Trophoblast cell (in vitro differentiated cells and primary cell): ENCODE measurements at regions not wholly inside any gene's neighbourhood (a gene's known extent, or its start where the extent isn't known, plus 50 kb on each side); places are given as distances from the start of the nearest gene placed in this dataset.

Experiments used
- DNase-seq, 2 donors: peaks; one replicate each; pipeline ENCODE4 v3.0.0-alpha.2; 2016
- H2AFZ ChIP-seq: 2 replicates; pipeline ENCODE4 v1.6.1; 2013; ENCODE audit warnings: low read length, moderate library complexity, mild to moderate bottlenecking; ENCODE audit not compliant: insufficient read depth, poor library complexity
- H2AK5ac ChIP-seq: 2 replicates; pipeline ENCODE4 v1.6.1; 2013; ENCODE audit warnings: mild to moderate bottlenecking, low read length
- H2BK120ac ChIP-seq: 2 replicates; pipeline ENCODE4 v1.6.1; 2013; ENCODE audit warnings: low read length, mild to moderate bottlenecking, moderate library complexity; ENCODE audit not compliant: insufficient read depth, poor library complexity
- H2BK12ac ChIP-seq: 2 replicates; pipeline ENCODE4 v1.6.1; 2013; ENCODE audit warnings: mild to moderate bottlenecking, low read length, moderate library complexity
- H2BK5ac ChIP-seq: 2 replicates; pipeline ENCODE4 v1.6.1; 2013; ENCODE audit warnings: low read length, low read depth, moderate library complexity, mild to moderate bottlenecking; ENCODE audit not compliant: poor library complexity
- H3K14ac ChIP-seq: 2 replicates; pipeline ENCODE4 v1.6.1; 2013; ENCODE audit warnings: mild to moderate bottlenecking, low read length
- H3K18ac ChIP-seq: 2 replicates; pipeline ENCODE4 v1.6.1; 2013; ENCODE audit warnings: mild to moderate bottlenecking, low read length
- H3K23ac ChIP-seq: 2 replicates; pipeline ENCODE4 v1.6.1; 2013; ENCODE audit warnings: low read length
- H3K27ac ChIP-seq: 2 replicates; pipeline ENCODE4 v1.5.1; 2013; ENCODE audit warnings: low read depth, mild to moderate bottlenecking, inconsistent platforms, low read length, moderate library complexity
- H3K27me3 ChIP-seq: 2 replicates; pipeline ENCODE4 v1.6.1; 2013; ENCODE audit warnings: inconsistent platforms, mild to moderate bottlenecking, low read length, moderate library complexity; ENCODE audit not compliant: insufficient read depth
- H3K36me3 ChIP-seq, 2 experiments: 1 replicate in 1 of 2; 2 replicates in 1 of 2; pipeline ENCODE4 v1.6.1; 2013; ENCODE audit warnings: low read length in 2 of 2, mild to moderate bottlenecking in 2 of 2, moderate library complexity in 1 of 2; ENCODE audit not compliant: insufficient read depth in 2 of 2, control insufficient read depth in 1 of 2
- H3K4ac ChIP-seq: 2 replicates; pipeline ENCODE4 v1.6.1; 2013; ENCODE audit warnings: low read depth, mild to moderate bottlenecking, low read length, moderate library complexity
- H3K4me1 ChIP-seq, 2 experiments: 1 replicate in 1 of 2; 2 replicates in 1 of 2; pipeline ENCODE4 v1.6.1; 2013; ENCODE audit warnings: low read length in 2 of 2, mild to moderate bottlenecking in 2 of 2, moderate library complexity in 1 of 2; ENCODE audit not compliant: insufficient read depth in 2 of 2, control insufficient read depth in 1 of 2
- H3K4me2 ChIP-seq: 2 replicates; pipeline ENCODE4 v1.6.1; 2013; ENCODE audit warnings: inconsistent platforms, mild to moderate bottlenecking, low read length, moderate library complexity
- H3K4me3 ChIP-seq: 2 replicates; pipeline ENCODE4 v1.5.1; 2013; ENCODE audit warnings: mild to moderate bottlenecking, low read depth, low read length, inconsistent platforms
- H3K79me1 ChIP-seq: one replicate; pipeline ENCODE4 v1.6.1; 2013; ENCODE audit warnings: low read length
- H3K79me2 ChIP-seq: 2 replicates; pipeline ENCODE4 v1.6.1; 2013; ENCODE audit warnings: low read length, mild to moderate bottlenecking; ENCODE audit not compliant: control insufficient read depth, insufficient read depth, poor library complexity
- H3K9ac ChIP-seq: 2 replicates; pipeline ENCODE4 v1.6.1; 2013; ENCODE audit warnings: mild to moderate bottlenecking, low read length
- H3K9me3 ChIP-seq: 2 replicates; pipeline ENCODE4 v1.6.1; 2013; ENCODE audit warnings: low read depth, mild to moderate bottlenecking, control low read depth, inconsistent platforms, low read length; ENCODE audit not compliant: insufficient read depth
- H4K12ac ChIP-seq: 2 replicates; pipeline ENCODE4 v1.6.1; 2013; ENCODE audit warnings: low read depth, mild to moderate bottlenecking, low read length, moderate library complexity
- H4K8ac ChIP-seq: 2 replicates; pipeline ENCODE4 v1.6.1; 2013; ENCODE audit warnings: low read depth, mild to moderate bottlenecking, low read length, moderate library complexity
- H4K91ac ChIP-seq: one replicate; pipeline ENCODE4 v1.6.1; 2013; ENCODE audit warnings: low read depth, mild to moderate bottlenecking, low read length, moderate library complexity
- WGBS: extraction: QIAGEN DNeasy Blood & Tissue Kit; methylation state at CpG from one replicate; pipeline ENCODE4 v1.1.7; 2013; ENCODE audit warnings: missing lambda C conversion rate; ENCODE audit not compliant: insufficient read length, insufficient coverage; ENCODE audit errors: extremely low coverage; 5-methylcytosine and 5-hydroxymethylcytosine counted together

DNA sequence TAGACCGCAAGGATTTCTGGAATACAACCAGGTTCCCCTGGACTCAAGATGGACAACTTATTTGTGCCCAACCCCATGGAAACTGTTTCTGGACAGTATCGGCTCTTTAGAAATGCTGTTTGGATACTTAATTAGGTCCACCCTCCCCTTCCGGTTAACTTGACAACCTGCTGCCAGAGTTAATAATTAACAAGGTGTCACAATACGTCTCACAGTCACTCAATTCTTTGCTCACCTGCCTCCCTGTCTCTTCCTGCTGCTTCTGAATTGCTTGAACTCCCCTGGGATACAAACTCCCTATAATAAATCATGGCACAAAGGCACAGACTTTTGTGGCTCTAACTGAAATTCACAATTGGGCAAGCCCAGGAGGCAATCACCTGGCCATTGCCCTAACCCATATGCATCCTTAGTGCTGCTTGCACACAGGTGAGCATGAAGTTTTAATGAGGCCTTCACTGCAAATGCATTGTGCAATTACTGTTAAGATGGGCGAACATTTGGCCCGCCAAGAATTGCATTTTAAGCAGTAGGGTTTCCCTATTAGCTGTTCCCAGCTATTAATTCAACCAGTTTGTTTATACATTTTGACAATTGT lies 504.4 kb upstream of the NOX3 start:
- no peak overlapping the region for H3K23ac ChIP-seq
- WGBS, result no CpG with 5 or more reads among the region's 6 CpGs
- no peak overlapping the region for H3K27ac ChIP-seq
- no peak overlapping the region for H2AFZ ChIP-seq
- no peak overlapping the region for H3K4me2 ChIP-seq
- no peak overlapping the region for H3K4ac ChIP-seq
- no peaks in the 10 kb centered on the region for H3K4me1 ChIP-seq
- no peak overlapping the region for H3K4me3 ChIP-seq
- DNase-seq, result no peak
- H2AK5ac ChIP-seq, result no peak overlapping the region
- no peaks in the 10 kb centered on the region for H3K27me3 ChIP-seq
- no peak overlapping the region for H2BK12ac ChIP-seq
- no peaks in the 10 kb centered on the region for H3K9me3 ChIP-seq
- no peaks in the 10 kb centered on the region for H3K36me3 ChIP-seq
- no peak overlapping the region for H4K8ac ChIP-seq
- H2BK5ac ChIP-seq, result no peak overlapping the region
- H3K9ac ChIP-seq, result no peak overlapping the region
- no peak overlapping the region for H3K14ac ChIP-seq
- no peak overlapping the region for H4K12ac ChIP-seq
- H4K91ac ChIP-seq, result no peak overlapping the region
- H3K79me1 ChIP-seq, result no peaks in the 10 kb centered on the region
- H3K79me2 ChIP-seq, result no peaks in the 10 kb centered on the region
- no peak overlapping the region for H3K18ac ChIP-seq
- H2BK120ac ChIP-seq, result no peak overlapping the region

DNA sequence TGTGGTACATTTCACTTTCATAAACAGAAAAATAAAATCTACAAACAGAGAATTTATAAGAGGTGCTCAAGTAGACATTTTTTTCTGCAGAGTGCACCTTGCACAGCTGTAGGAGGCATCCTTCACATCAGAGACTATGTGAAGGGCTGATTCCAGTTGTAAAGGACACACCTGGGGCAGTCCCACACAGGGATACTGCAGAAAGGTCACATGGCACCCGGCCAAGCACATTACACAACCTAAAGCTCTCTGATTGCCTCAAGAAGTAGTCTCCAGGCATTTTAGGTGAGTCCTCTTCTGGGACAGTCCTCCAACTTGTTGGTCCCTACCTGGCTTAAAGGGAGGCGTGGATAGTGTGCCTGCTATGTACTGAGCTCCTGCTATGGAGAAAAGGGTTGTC lies 502.9 kb upstream of the NOX3 start:
- Histone ChIP-seq H2AK5ac (no peak overlapping the region), H3K36me3 (no peaks in the 10 kb centered on the region), H4K91ac (no peak overlapping the region), H3K79me2 (no peaks in the 10 kb centered on the region), H2AFZ (no peak overlapping the region), H3K9ac (no peak overlapping the region), H3K4me2 (no peak overlapping the region), H4K12ac (no peak overlapping the region), H3K4me1 (no peaks in the 10 kb centered on the region), H3K4ac (no peak overlapping the region), H3K27me3 (no peaks in the 10 kb centered on the region), H4K8ac (no peak overlapping the region), H2BK120ac (no peak overlapping the region), H2BK12ac (no peak overlapping the region), H3K23ac (no peak overlapping the region), H3K4me3 (no peak overlapping the region), H2BK5ac (no peak overlapping the region), H3K27ac (no peak overlapping the region), H3K18ac (no peak overlapping the region), H3K9me3 (no peaks in the 10 kb centered on the region), H3K79me1 (no peaks in the 10 kb centered on the region), H3K14ac (no peak overlapping the region)
- no CpG with 5 or more reads among the region's 2 CpGs for WGBS
- no peak for DNase-seq

DNA sequence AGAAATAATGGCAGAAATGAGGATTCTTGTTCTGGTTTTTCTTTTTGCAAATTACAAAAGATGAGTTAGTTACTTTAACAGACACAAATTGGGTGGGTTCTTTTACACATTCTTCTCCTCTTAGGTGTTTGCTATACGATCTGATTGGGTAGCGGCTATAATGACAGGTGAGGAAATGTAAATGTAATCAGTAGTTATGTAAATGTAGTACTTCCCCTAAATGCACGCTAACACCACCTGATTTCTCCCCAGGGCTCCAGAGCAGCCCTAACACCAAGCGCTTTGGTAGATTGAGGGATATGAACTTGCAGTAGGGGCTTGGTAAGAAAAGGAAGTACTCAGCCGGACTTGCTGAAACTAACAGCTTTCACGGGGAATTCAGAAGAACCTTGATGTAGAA lies 499.4 kb upstream of the NOX3 start:
- no peaks in the 10 kb centered on the region for H3K79me1 ChIP-seq
- H4K8ac ChIP-seq, result no peak overlapping the region
- no peak overlapping the region for H4K12ac ChIP-seq
- no peak overlapping the region for H3K23ac ChIP-seq
- H3K79me2 ChIP-seq, result no peaks in the 10 kb centered on the region
- H2AK5ac ChIP-seq, result no peak overlapping the region
- H3K4me1 ChIP-seq, result no peaks in the 10 kb centered on the region
- H3K27ac ChIP-seq, result no peak overlapping the region
- H3K4me2 ChIP-seq, result no peak overlapping the region
- DNase-seq, result no peak
- no peak overlapping the region for H3K14ac ChIP-seq
- no peaks in the 10 kb centered on the region for H3K36me3 ChIP-seq
- no peak overlapping the region for H2AFZ ChIP-seq
- no peak overlapping the region for H2BK12ac ChIP-seq
- H3K4me3 ChIP-seq, result no peak overlapping the region
- WGBS, result no CpG with 5 or more reads among the region's 6 CpGs
- H2BK120ac ChIP-seq, result no peak overlapping the region
- no peak overlapping the region for H3K18ac ChIP-seq
- H3K9ac ChIP-seq, result no peak overlapping the region
- no peaks in the 10 kb centered on the region for H3K27me3 ChIP-seq
- H3K9me3 ChIP-seq, result no peaks in the 10 kb centered on the region
- H2BK5ac ChIP-seq, result no peak overlapping the region
- H3K4ac ChIP-seq, result no peak overlapping the region
- H4K91ac ChIP-seq, result no peak overlapping the region

DNA sequence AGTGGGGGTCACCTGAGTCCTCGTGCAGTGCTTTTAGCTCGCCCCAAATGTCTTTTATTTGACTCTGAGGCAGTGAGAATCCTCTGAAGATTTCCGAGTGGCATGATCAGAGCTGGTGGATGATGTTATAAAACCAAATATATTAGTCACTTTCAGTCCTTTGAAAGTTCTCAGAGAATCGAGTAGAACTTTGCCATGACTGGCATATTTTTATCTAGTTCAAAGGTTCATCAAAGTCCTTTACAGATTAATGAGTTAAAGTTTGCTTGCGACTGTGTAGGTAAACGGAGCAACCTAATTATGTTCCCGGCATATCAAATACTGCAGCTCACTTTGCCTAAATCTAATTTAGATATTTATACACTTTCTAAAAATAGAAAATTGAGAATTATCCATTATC lies 498.5 kb upstream of the NOX3 start:
- H4K8ac ChIP-seq, result no peak overlapping the region
- DNase-seq, result no peak
- no peak overlapping the region for H4K91ac ChIP-seq
- H3K79me1 ChIP-seq, result no peaks in the 10 kb centered on the region
- H3K9ac ChIP-seq, result no peak overlapping the region
- H3K4me2 ChIP-seq, result no peak overlapping the region
- no peak overlapping the region for H2AFZ ChIP-seq
- no peak overlapping the region for H3K14ac ChIP-seq
- no peaks in the 10 kb centered on the region for H3K27me3 ChIP-seq
- WGBS, result no CpG with 5 or more reads among the region's 7 CpGs
- H3K23ac ChIP-seq, result no peak overlapping the region
- no peaks in the 10 kb centered on the region for H3K36me3 ChIP-seq
- no peak overlapping the region for H2BK120ac ChIP-seq
- H3K4me3 ChIP-seq, result no peak overlapping the region
- H3K4ac ChIP-seq, result no peak overlapping the region
- no peak overlapping the region for H3K18ac ChIP-seq
- no peaks in the 10 kb centered on the region for H3K4me1 ChIP-seq
- no peak overlapping the region for H2BK12ac ChIP-seq
- no peaks in the 10 kb centered on the region for H3K9me3 ChIP-seq
- no peak overlapping the region for H4K12ac ChIP-seq
- no peak overlapping the region for H3K27ac ChIP-seq
- H2AK5ac ChIP-seq, result no peak overlapping the region
- H2BK5ac ChIP-seq, result no peak overlapping the region
- H3K79me2 ChIP-seq, result no peaks in the 10 kb centered on the region
